H1 (cell line): ENCODE measurements at regions not wholly inside any gene's neighbourhood (a gene's known extent, or its start where the extent isn't known, plus 50 kb on each side); places are given as distances from the start of the nearest gene placed in this dataset.

Experiments used
- CBX8 ChIP-seq: fragments of 300-800, 300-1000 bp; sonication (generic); IDR thresholded peaks from 2 replicates; pipeline ENCODE4 v1.7.1; 2016; ENCODE audit warnings: low read depth, low read length, borderline replicate concordance
- CHD1 ChIP-seq: IDR thresholded peaks from 2 replicates; pipeline ENCODE4 v1.6.1; 2012; ENCODE audit warnings: low read depth, low read length, improper control_type of control experiment
- EGR1 ChIP-seq: IDR thresholded peaks from 2 replicates; pipeline ENCODE4 v1.6.1; 2011; ENCODE audit warnings: low read depth, low read length, borderline replicate concordance
- HDAC6 ChIP-seq: IDR thresholded peaks from one replicate; pipeline ENCODE4 v1.7.1; 2012; ENCODE audit warnings: low read depth, mild to moderate bottlenecking, inconsistent platforms, low read length, moderate library complexity
- RBBP5 ChIP-seq: IDR thresholded peaks from 2 replicates; pipeline ENCODE4 v1.7.1; 2012; ENCODE audit warnings: low read depth, mild to moderate bottlenecking, inconsistent platforms, low read length, moderate library complexity, borderline replicate concordance
- TAF1 ChIP-seq: IDR thresholded peaks from 2 replicates; pipeline ENCODE4 v1.6.1; 2011; ENCODE audit warnings: mild to moderate bottlenecking, low read depth, low read length
- YY1 ChIP-seq: IDR thresholded peaks from 2 replicates; pipeline ENCODE4 v1.6.1; 2011; ENCODE audit warnings: low read depth, mild to moderate bottlenecking, low read length
- TF ChIP-seq, protein P1 (sequence below): IDR thresholded peaks from 2 replicates; pipeline ENCODE4 v1.6.1; 2011; ENCODE audit warnings: low read depth, mild to moderate bottlenecking, low read length; ENCODE audit not compliant: insufficient read depth

GRCh38 chr16:17747081-17747756 lies 276.5 kb upstream of the XYLT1 start (continued):
- TF ChIP-seq YY1 (no peak), HDAC6 (no peak), CBX8 (no peak), RBBP5 (no peak), CHD1 (no peak), TAF1 (no peak), EGR1 (no peak)
- TF ChIP-seq, protein P1, sequence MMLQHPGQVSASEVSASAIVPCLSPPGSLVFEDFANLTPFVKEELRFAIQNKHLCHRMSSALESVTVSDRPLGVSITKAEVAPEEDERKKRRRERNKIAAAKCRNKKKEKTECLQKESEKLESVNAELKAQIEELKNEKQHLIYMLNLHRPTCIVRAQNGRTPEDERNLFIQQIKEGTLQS: no peak
